ENCODE measurements at regions not wholly inside any gene's neighbourhood (a gene's known extent, or its start where the extent isn't known, plus 50 kb on each side); places are given as distances from the start of the nearest gene placed in this dataset.
"Not testable (repeated sequence)": the region's sequence is repeated elsewhere in the genome, so short reads cannot be mapped to it uniquely, and the experiment has no call there.

GRCh38 chr1:211890091-211890995 is 59.8 kb upstream of the LPGAT1 start:
- not testable (repeated sequence) for DNase-seq

GRCh38 chr1:211889307-211890090 is 58.9 kb upstream of the LPGAT1 start:
- DNase-seq: not testable (repeated sequence)

GRCh38 chr1:211886551-211886950 is 56.0 kb upstream of the LPGAT1 start:
- DNase-seq: no peak

- DNase-seq: peak; percentile 41
Measured at GRCh38 chr1:211885747-211886522, 55.4 kb upstream of the LPGAT1 start.

- DNase-seq: no peak
Measured at GRCh38 chr1:211882381-211883004, 51.9 kb upstream of the LPGAT1 start.
